ENCODE measurements at regions not wholly inside any gene's neighbourhood (a gene's known extent, or its start where the extent isn't known, plus 50 kb on each side); places are given as distances from the start of the nearest gene placed in this dataset.

DNA sequence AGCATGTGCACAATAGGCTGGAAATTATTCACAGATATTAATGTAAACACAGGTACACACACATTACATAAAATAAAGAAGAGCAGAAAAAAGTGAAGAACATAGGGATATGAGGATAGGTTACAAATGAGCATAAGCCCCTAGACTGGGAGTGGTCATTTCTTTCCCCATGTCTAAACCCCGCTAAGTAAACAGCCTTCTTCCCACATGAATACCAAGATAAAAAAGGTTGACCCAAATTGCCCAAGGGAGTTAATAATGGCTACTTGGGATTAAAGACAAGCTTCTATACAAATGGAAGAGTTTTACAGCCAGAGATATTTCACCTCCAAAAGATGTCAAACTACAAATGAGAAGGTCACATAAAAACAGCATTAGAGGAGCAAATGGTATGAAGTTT lies 527.1 kb upstream of the CELF2 start:
- no peak for DNase-seq (ENCODE audit: low spot score)
- no peak for TF ChIP-seq GABPA (IDR thresholded peaks at IDR 0.05 in 1 of 2, conservative IDR thresholded peaks at IDR 0.05 in 1 of 2)
- no peak for TF ChIP-seq HNF4G (IDR thresholded peaks at IDR 0.05)
- TF ChIP-seq JUND (IDR thresholded peaks at IDR 0.05) = no peak
- TF ChIP-seq, protein P1, sequence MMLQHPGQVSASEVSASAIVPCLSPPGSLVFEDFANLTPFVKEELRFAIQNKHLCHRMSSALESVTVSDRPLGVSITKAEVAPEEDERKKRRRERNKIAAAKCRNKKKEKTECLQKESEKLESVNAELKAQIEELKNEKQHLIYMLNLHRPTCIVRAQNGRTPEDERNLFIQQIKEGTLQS (IDR thresholded peaks at IDR 0.05) = no peak
- no peak for TF ChIP-seq RXRA (IDR thresholded peaks at IDR 0.05)
- TF ChIP-seq SP1 (IDR thresholded peaks at IDR 0.05) = no peak
- no peak for TF ChIP-seq HNF4A (conservative IDR thresholded peaks at IDR 0.05)
- no peak for TF ChIP-seq NR2F2 (IDR thresholded peaks at IDR 0.05)
- TF ChIP-seq, protein P2, sequence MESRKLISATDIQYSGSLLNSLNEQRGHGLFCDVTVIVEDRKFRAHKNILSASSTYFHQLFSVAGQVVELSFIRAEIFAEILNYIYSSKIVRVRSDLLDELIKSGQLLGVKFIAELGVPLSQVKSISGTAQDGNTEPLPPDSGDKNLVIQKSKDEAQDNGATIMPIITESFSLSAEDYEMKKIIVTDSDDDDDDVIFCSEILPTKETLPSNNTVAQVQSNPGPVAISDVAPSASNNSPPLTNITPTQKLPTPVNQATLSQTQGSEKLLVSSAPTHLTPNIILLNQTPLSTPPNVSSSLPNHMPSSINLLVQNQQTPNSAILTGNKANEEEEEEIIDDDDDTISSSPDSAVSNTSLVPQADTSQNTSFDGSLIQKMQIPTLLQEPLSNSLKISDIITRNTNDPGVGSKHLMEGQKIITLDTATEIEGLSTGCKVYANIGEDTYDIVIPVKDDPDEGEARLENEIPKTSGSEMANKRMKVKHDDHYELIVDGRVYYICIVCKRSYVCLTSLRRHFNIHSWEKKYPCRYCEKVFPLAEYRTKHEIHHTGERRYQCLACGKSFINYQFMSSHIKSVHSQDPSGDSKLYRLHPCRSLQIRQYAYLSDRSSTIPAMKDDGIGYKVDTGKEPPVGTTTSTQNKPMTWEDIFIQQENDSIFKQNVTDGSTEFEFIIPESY (IDR thresholded peaks at IDR 0.05) = no peak
- no peak for TF ChIP-seq TAF1 (conservative IDR thresholded peaks at IDR 0.05)
- no peak for TF ChIP-seq FOXA2 (IDR thresholded peaks at IDR 0.05)
- no peaks in the 10 kb centered on the region for H3K27me3 ChIP-seq (ENCODE audit: control insufficient read depth in 4 of 4, insufficient read depth in 4 of 4, low read length in 3 of 4)
- no peak overlapping the region for H3K4me3 ChIP-seq (ENCODE audit: low read depth in 1 of 3, low read length in 3 of 3)
- no peaks in the 10 kb centered on the region for H3K9me3 ChIP-seq (ENCODE audit: control insufficient read depth in 4 of 4, low read length in 3 of 4)
- 84% methylated on average over 1 of the region's 1 CpG for whole genome bisulfite sequencing
- no peak overlapping the region for H3K27ac ChIP-seq (ENCODE audit: low read depth in 1 of 2, low read length in 2 of 2)
- H3K9ac ChIP-seq (ENCODE audit: low read depth in 1 of 2, low read length in 2 of 2) = no peak overlapping the region
- H3K36me3 ChIP-seq (ENCODE audit: control insufficient read depth in 4 of 4, insufficient read depth in 3 of 4, low read depth in 1 of 4, low read length in 3 of 4) = no peaks in the 10 kb centered on the region
- H3K4me1 ChIP-seq (ENCODE audit: control insufficient read depth in 4 of 4, insufficient read depth in 4 of 4, low read length in 3 of 4) = no peaks in the 10 kb centered on the region

DNA sequence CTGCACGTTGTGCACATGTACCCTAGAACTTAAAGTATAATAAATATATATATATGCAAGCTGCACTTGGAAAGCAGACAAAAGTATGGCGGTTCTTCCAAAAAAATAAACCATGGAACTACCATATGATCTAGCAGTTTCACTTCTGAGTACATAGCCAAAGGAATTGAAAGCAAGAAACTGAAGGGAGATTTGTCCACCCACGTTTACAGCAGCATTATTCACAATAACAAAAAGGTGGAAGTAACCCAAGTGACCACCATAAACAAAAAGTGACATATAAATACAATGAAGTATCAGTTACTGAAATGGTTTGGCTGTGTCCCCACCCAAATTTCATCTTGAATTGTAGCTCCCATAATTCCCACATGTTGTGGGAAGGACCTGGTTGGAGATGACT lies 525.3 kb upstream of the CELF2 start:
- no peaks in the 10 kb centered on the region for H3K4me1 ChIP-seq (ENCODE audit: control insufficient read depth in 4 of 4, insufficient read depth in 4 of 4, low read length in 3 of 4)
- DNase-seq (ENCODE audit: low spot score) = no peak
- TF ChIP-seq, protein P2 (IDR thresholded peaks at IDR 0.05) = no peak
- TF ChIP-seq RXRA (IDR thresholded peaks at IDR 0.05) (no peak), HNF4A (conservative IDR thresholded peaks at IDR 0.05) (no peak), YY1 (IDR thresholded peaks at IDR 0.05) (no peak), FOXA1 (IDR thresholded peaks at IDR 0.05) (no peak), NR2F2 (IDR thresholded peaks at IDR 0.05) (no peak), TAF1 (conservative IDR thresholded peaks at IDR 0.05) (no peak), FOXA2 (IDR thresholded peaks at IDR 0.05) (no peak), RAD21 (IDR thresholded peaks at IDR 0.05) (no peak), HNF4G (IDR thresholded peaks at IDR 0.05) (no peak), JUND (IDR thresholded peaks at IDR 0.05) (no peak), EGR1 (IDR thresholded peaks at IDR 0.05; ENCODE audit: low read depth in 2 of 2) (no peak), SP1 (IDR thresholded peaks at IDR 0.05) (no peak), GABPA (IDR thresholded peaks at IDR 0.05 in 1 of 2, conservative IDR thresholded peaks at IDR 0.05 in 1 of 2) (no peak)
- TF ChIP-seq, protein P1 (IDR thresholded peaks at IDR 0.05) = no peak
- TF ChIP-seq, protein P3, sequence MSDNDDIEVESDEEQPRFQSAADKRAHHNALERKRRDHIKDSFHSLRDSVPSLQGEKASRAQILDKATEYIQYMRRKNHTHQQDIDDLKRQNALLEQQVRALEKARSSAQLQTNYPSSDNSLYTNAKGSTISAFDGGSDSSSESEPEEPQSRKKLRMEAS (IDR thresholded peaks at IDR 0.05) = no peak
- TF ChIP-seq, protein P4, sequence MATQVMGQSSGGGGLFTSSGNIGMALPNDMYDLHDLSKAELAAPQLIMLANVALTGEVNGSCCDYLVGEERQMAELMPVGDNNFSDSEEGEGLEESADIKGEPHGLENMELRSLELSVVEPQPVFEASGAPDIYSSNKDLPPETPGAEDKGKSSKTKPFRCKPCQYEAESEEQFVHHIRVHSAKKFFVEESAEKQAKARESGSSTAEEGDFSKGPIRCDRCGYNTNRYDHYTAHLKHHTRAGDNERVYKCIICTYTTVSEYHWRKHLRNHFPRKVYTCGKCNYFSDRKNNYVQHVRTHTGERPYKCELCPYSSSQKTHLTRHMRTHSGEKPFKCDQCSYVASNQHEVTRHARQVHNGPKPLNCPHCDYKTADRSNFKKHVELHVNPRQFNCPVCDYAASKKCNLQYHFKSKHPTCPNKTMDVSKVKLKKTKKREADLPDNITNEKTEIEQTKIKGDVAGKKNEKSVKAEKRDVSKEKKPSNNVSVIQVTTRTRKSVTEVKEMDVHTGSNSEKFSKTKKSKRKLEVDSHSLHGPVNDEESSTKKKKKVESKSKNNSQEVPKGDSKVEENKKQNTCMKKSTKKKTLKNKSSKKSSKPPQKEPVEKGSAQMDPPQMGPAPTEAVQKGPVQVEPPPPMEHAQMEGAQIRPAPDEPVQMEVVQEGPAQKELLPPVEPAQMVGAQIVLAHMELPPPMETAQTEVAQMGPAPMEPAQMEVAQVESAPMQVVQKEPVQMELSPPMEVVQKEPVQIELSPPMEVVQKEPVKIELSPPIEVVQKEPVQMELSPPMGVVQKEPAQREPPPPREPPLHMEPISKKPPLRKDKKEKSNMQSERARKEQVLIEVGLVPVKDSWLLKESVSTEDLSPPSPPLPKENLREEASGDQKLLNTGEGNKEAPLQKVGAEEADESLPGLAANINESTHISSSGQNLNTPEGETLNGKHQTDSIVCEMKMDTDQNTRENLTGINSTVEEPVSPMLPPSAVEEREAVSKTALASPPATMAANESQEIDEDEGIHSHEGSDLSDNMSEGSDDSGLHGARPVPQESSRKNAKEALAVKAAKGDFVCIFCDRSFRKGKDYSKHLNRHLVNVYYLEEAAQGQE (IDR thresholded peaks at IDR 0.05) = no peak
- TF ChIP-seq, protein P5, sequence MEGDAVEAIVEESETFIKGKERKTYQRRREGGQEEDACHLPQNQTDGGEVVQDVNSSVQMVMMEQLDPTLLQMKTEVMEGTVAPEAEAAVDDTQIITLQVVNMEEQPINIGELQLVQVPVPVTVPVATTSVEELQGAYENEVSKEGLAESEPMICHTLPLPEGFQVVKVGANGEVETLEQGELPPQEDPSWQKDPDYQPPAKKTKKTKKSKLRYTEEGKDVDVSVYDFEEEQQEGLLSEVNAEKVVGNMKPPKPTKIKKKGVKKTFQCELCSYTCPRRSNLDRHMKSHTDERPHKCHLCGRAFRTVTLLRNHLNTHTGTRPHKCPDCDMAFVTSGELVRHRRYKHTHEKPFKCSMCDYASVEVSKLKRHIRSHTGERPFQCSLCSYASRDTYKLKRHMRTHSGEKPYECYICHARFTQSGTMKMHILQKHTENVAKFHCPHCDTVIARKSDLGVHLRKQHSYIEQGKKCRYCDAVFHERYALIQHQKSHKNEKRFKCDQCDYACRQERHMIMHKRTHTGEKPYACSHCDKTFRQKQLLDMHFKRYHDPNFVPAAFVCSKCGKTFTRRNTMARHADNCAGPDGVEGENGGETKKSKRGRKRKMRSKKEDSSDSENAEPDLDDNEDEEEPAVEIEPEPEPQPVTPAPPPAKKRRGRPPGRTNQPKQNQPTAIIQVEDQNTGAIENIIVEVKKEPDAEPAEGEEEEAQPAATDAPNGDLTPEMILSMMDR (IDR thresholded peaks at IDR 0.05; ENCODE audit: low read depth, low read length, missing input control) = no peak
- no peaks in the 10 kb centered on the region for H3K27me3 ChIP-seq (ENCODE audit: control insufficient read depth in 4 of 4, insufficient read depth in 4 of 4, low read length in 3 of 4)
- no peak overlapping the region for H3K27ac ChIP-seq (ENCODE audit: low read depth in 1 of 2, low read length in 2 of 2)
- H3K4me3 ChIP-seq (ENCODE audit: low read depth in 1 of 3, low read length in 3 of 3) = no peak overlapping the region
- no peak overlapping the region for H3K9ac ChIP-seq (ENCODE audit: low read depth in 1 of 2, low read length in 2 of 2)
- H3K9me3 ChIP-seq (ENCODE audit: control insufficient read depth in 4 of 4, low read length in 3 of 4) = no peaks in the 10 kb centered on the region
- H3K36me3 ChIP-seq (ENCODE audit: control insufficient read depth in 4 of 4, insufficient read depth in 3 of 4, low read depth in 1 of 4, low read length in 3 of 4) = no peaks in the 10 kb centered on the region
- 50% methylated on average over 3 of the region's 3 CpGs for WGBS
